Left ventricle myocardium inferior (tissue), 1 donor: ENCODE measurements at regions not wholly inside any gene's neighbourhood (a gene's known extent, or its start where the extent isn't known, plus 50 kb on each side); places are given as distances from the start of the nearest gene placed in this dataset.

Experiments used
- DNase-seq: peaks from one replicate; pipeline ENCODE4 v3.0.0-alpha.2; 2020
- H3K27ac ChIP-seq: fragments of 200-600 bp; replicated peaks from 2 replicates; pipeline ENCODE4 v1.8.0; 2021
- H3K27me3 ChIP-seq: fragments of 200-600 bp; 2 replicates; pipeline ENCODE4 v1.8.0; 2021; ENCODE audit warnings: low read depth
- H3K36me3 ChIP-seq: fragments of 200-600 bp; 2 replicates; pipeline ENCODE4 v1.8.0; 2021
- H3K4me1 ChIP-seq: fragments of 200-600 bp; 2 replicates; pipeline ENCODE4 v1.8.0; 2021
- H3K4me3 ChIP-seq: fragments of 200-600 bp; 2 replicates; pipeline ENCODE4 v1.8.0; 2021; ENCODE audit warnings: mild to moderate bottlenecking, moderate library complexity
- H3K9me3 ChIP-seq: fragments of 200-600 bp; replicated peaks from 2 replicates; pipeline ENCODE4 v1.8.0; 2021
- intact Hi-C: fragments of 100-400 bp; cut with micrococcal nuclease; formaldehyde crosslinking; loops from one replicate; pipeline ENCODE4 v1.11.0; 2022
- TF ChIP-seq, protein P1 (sequence below): fragments of 200-600 bp; IDR thresholded peaks from 2 replicates; pipeline ENCODE4 v1.8.0; 2021; ENCODE audit warnings: antibody characterized with exemption, mild to moderate bottlenecking, borderline replicate concordance
- donor health status: DM: no; HTN: yes; CAD: no; lungs with severe emphysema.

DNA sequence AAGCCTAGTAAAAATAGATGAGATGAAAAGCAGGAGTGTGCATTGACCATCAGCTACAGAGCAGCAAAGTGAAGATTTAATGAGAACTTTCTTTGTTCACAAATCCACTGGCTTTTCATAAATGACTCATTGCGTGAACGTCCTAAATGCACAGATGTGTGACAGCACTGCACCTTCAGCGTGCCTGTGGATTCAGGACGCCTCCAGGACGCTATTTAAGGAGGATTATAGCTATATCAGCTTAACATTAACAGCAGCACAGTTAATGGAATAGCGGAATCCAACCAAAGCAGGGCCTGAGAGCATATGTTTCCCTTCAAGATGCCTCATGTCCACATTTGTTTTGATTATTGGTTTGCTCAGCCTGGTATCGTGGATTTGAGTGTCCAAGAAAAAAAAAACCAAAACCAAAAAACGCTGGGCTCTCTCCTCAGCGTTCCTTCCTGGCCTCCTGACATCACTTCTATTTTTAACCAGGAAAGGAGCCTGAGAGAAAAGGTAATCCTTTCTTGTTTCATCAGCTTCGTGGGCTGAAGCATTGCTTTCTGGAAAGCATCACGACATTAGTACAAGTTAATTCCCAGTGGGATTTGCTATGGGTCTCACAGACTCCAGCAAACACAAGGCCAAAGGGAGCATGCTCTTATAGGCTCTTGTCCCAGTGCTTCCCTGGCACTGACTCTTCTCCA lies 447.0 kb upstream of the SMIM21 start:
- DNase-seq = no peak
- Histone ChIP-seq H3K36me3 (no peaks in the 10 kb centered on the region), H3K4me3 (no peak overlapping the region), H3K9me3 (peaks cover 18% of the 10 kb centered on the region), H3K4me1 (no peaks in the 10 kb centered on the region), H3K27me3 (no peaks in the 10 kb centered on the region), H3K27ac (no peak overlapping the region)
- intact Hi-C loops = no loop called here
- TF ChIP-seq, protein P1, sequence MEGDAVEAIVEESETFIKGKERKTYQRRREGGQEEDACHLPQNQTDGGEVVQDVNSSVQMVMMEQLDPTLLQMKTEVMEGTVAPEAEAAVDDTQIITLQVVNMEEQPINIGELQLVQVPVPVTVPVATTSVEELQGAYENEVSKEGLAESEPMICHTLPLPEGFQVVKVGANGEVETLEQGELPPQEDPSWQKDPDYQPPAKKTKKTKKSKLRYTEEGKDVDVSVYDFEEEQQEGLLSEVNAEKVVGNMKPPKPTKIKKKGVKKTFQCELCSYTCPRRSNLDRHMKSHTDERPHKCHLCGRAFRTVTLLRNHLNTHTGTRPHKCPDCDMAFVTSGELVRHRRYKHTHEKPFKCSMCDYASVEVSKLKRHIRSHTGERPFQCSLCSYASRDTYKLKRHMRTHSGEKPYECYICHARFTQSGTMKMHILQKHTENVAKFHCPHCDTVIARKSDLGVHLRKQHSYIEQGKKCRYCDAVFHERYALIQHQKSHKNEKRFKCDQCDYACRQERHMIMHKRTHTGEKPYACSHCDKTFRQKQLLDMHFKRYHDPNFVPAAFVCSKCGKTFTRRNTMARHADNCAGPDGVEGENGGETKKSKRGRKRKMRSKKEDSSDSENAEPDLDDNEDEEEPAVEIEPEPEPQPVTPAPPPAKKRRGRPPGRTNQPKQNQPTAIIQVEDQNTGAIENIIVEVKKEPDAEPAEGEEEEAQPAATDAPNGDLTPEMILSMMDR = no peak

- no peaks in the 10 kb centered on the region for H3K4me1 ChIP-seq
- H3K27me3 ChIP-seq = no peaks in the 10 kb centered on the region
- H3K4me3 ChIP-seq = no peak overlapping the region
- H3K27ac ChIP-seq = no peak overlapping the region
- peaks cover 2% of the 10 kb centered on the region for H3K9me3 ChIP-seq
- DNase-seq = no peak
- intact Hi-C loops = no loop called here
- H3K36me3 ChIP-seq = no peaks in the 10 kb centered on the region
- TF ChIP-seq, protein P1 = no peak
These were observed 444.1 kb upstream of the SMIM21 start for GRCh38 chr18:75871596-75871995.

DNA sequence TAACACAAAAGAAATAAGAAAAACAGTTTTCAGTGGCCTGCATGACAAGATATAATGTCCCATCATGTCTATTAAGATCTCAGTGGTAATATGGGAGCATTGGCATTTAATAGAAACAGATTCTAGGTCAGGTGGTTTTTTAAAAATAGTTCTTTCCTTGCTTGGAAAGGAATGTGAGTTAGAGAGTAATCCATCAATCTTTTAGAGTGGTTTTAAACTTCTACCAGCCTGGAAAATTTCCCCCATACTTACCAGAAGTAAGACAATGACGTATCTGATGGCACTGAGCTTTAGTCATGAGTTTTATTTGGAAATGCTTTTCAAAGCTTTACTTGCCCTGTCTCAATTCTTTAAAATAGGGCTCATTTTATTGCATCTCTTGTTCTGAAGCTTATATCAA lies 441.7 kb upstream of the SMIM21 start:
- H3K27ac ChIP-seq = no peak overlapping the region
- H3K4me3 ChIP-seq = no peak overlapping the region
- DNase-seq = no peak
- H3K9me3 ChIP-seq = no peaks in the 10 kb centered on the region
- no peaks in the 10 kb centered on the region for H3K36me3 ChIP-seq
- TF ChIP-seq, protein P1 = no peak
- intact Hi-C loops = no loop called here
- H3K4me1 ChIP-seq = no peaks in the 10 kb centered on the region
- no peaks in the 10 kb centered on the region for H3K27me3 ChIP-seq

DNA sequence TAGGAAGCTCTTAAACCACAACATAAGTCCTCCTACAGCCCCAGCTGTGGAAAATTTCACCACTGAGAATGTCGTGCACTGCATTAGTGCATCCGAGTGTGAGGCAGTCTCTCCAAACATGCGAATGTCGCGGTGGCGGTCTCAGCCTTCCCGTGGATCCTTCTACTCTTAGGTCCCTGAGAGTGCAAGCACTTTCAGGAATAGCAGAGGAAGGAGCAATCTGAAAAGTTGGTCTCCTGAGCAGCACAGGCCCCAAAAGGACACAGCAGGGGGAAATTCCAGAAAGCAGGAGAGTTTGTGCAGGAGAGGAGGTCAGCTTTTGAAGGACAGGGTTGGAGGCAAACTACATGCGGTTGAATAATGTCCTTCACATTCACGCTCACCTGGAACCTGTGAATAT lies 440.5 kb upstream of the SMIM21 start:
- Histone ChIP-seq H3K36me3 (no peaks in the 10 kb centered on the region), H3K27me3 (no peaks in the 10 kb centered on the region), H3K4me3 (no peak overlapping the region), H3K27ac (no peak overlapping the region), H3K4me1 (no peaks in the 10 kb centered on the region), H3K9me3 (no peaks in the 10 kb centered on the region)
- intact Hi-C loops = no loop called here
- DNase-seq = no peak
- TF ChIP-seq, protein P1 = no peak

DNA sequence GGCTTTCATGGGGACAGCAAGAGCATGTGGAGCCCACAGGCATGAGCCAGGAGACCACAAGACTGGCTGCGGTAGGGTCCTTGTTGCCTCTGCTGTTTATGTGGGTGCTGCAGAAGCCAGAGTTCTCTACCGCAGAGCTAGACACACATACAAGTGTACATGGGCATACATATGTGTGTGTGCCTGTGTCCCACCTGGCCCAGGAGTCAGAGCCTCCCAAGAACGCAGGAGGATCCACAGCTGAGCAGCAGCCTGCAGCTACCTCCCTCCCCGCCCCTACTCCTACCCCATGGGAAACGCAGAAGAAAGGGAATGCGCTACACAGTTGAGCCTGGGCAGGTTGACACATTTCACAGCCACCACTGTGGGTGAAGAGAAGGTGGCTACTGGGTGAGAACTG lies 438.1 kb upstream of the SMIM21 start:
- TF ChIP-seq, protein P1 = no peak
- DNase-seq = no peak
- Histone ChIP-seq H3K36me3 (no peaks in the 10 kb centered on the region), H3K27me3 (peaks cover 16% of the 10 kb centered on the region), H3K4me3 (no peak overlapping the region), H3K27ac (no peak overlapping the region), H3K4me1 (no peaks in the 10 kb centered on the region), H3K9me3 (no peaks in the 10 kb centered on the region)
- intact Hi-C loops = no loop called here
